Lung (tissue), 11 donors: ENCODE measurements at regions not wholly inside any gene's neighbourhood (a gene's known extent, or its start where the extent isn't known, plus 50 kb on each side); places are given as distances from the start of the nearest gene placed in this dataset.
"Not testable (repeated sequence)": the region's sequence is repeated elsewhere in the genome, so short reads cannot be mapped to it uniquely, and the experiment has no call there.

Source experiments
- ATAC-seq: fragments of 200-7000 bp; cut with Tn5 transposase; one replicate; pipeline ENCODE4 v1.9.1; 2020; ENCODE audit warnings: moderate number of reproducible peaks; ENCODE audit not compliant: insufficient read depth, low FRiP score
- DNase-seq, 3 donors: peaks; one replicate each; pipeline ENCODE4 v3.0.0-alpha.2; 2013 to 2017
- H3K27ac ChIP-seq, 2 donors: one replicate each; pipeline ENCODE4 v1.5.1; 2013; ENCODE audit warnings: mild to moderate bottlenecking in 2 of 2, moderate library complexity in 2 of 2, control low read depth in 1 of 2, inconsistent platforms in 1 of 2, low read depth in 1 of 2, low read length in 1 of 2
- H3K27me3 ChIP-seq, 3 donors: one replicate each; pipeline ENCODE4 v1.5.1; 2013; ENCODE audit warnings: low read length in 2 of 3; ENCODE audit not compliant: control insufficient read depth in 3 of 3, insufficient read depth in 3 of 3
- H3K36me3 ChIP-seq, 4 donors: one replicate each; pipeline ENCODE4 v1.5.1; 2013; ENCODE audit warnings: low read length in 4 of 4, mild to moderate bottlenecking in 1 of 4, moderate library complexity in 1 of 4; ENCODE audit not compliant: control insufficient read depth in 4 of 4, insufficient read depth in 4 of 4
- H3K4me1 ChIP-seq, 5 donors: one replicate each; pipeline ENCODE4 v1.5.1; 2013; ENCODE audit warnings: low read length in 5 of 5, mild to moderate bottlenecking in 2 of 5, moderate library complexity in 1 of 5; ENCODE audit not compliant: control insufficient read depth in 5 of 5, insufficient read depth in 5 of 5
- H3K4me3 ChIP-seq: one replicate; pipeline ENCODE4 v1.5.1; 2013; ENCODE audit warnings: mild to moderate bottlenecking, control low read depth, moderate library complexity
- H3K9ac ChIP-seq, 2 donors: one replicate each; pipeline ENCODE4 v1.5.1; 2013; ENCODE audit warnings: low read length in 2 of 2, control low read depth in 1 of 2; ENCODE audit not compliant: insufficient read depth in 1 of 2
- H3K9me3 ChIP-seq, 4 donors: one replicate each; pipeline ENCODE4 v1.5.1; 2013; ENCODE audit warnings: low read length in 3 of 4, mild to moderate bottlenecking in 1 of 4, moderate library complexity in 1 of 4; ENCODE audit not compliant: control insufficient read depth in 4 of 4, insufficient read depth in 3 of 4
- WGBS, 2 donors: extraction: QIAGEN DNeasy Blood & Tissue Kit; methylation state at CpG; one replicate each; pipeline ENCODE4 v1.1.7; 2013; 5-methylcytosine and 5-hydroxymethylcytosine counted together
- TF ChIP-seq, protein P1 (sequence below): IDR thresholded peaks from 2 replicates; pipeline ENCODE4 v1.5.1; 2012; ENCODE audit warnings: mild to moderate bottlenecking; ENCODE audit errors: control extremely low read depth, extremely low read depth
- donor health status: control.
- donor health status: control.
- donor health status: Bipolar disorder and iron deficiency.
- donor health status: healthy.
- donor health status: DM: yes; HTN: yes; CAD: no.

- no peak overlapping the region for H3K27ac ChIP-seq
- no peaks in the 10 kb centered on the region for H3K36me3 ChIP-seq
- H3K27me3 ChIP-seq: no peaks in the 10 kb centered on the region
- no peak overlapping the region for H3K4me3 ChIP-seq
- WGBS, 2 donors: 75 to 81% methylated on average over 1 of the region's 1 CpG
- H3K4me1 ChIP-seq: no peaks in the 10 kb centered on the region
- no peaks in the 10 kb centered on the region for H3K9me3 ChIP-seq
- TF ChIP-seq, protein P1, sequence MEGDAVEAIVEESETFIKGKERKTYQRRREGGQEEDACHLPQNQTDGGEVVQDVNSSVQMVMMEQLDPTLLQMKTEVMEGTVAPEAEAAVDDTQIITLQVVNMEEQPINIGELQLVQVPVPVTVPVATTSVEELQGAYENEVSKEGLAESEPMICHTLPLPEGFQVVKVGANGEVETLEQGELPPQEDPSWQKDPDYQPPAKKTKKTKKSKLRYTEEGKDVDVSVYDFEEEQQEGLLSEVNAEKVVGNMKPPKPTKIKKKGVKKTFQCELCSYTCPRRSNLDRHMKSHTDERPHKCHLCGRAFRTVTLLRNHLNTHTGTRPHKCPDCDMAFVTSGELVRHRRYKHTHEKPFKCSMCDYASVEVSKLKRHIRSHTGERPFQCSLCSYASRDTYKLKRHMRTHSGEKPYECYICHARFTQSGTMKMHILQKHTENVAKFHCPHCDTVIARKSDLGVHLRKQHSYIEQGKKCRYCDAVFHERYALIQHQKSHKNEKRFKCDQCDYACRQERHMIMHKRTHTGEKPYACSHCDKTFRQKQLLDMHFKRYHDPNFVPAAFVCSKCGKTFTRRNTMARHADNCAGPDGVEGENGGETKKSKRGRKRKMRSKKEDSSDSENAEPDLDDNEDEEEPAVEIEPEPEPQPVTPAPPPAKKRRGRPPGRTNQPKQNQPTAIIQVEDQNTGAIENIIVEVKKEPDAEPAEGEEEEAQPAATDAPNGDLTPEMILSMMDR: no peak
- DNase-seq (no peak), ATAC-seq (no peak)
- no peak overlapping the region for H3K9ac ChIP-seq
Measured at GRCh38 chr4:111360906-111361305, 738.0 kb upstream of the PITX2 start.

DNA sequence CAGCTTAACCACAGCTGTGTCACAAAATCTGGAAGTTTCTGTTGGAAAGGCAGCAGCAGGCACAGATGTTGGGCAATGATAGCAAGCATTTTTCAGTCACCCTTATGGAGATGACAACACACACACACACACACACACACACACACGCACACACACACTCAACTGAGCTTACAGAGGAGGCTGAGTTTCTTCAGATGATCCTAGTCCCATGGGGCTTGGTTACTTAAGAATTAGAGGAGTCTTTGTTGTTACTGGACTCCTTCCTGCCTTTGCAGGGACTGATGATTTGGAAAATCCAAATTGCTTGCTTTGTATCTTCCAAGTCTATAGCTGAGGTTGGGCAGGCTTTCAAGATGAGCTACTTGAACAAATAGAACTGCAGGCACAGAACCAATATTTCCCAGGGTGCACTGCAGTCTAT lies 740.1 kb upstream of the PITX2 start:
- Histone ChIP-seq H3K9ac (no peak overlapping the region), H3K27ac (no peak overlapping the region), H3K9me3 (no peaks in the 10 kb centered on the region), H3K36me3 (no peaks in the 10 kb centered on the region), H3K27me3 (no peaks in the 10 kb centered on the region), H3K4me1 (no peaks in the 10 kb centered on the region), H3K4me3 (no peak overlapping the region)
- peak in 2 of 3 donors; percentile 0 to 2 for DNase-seq
- no peak for ATAC-seq
- WGBS, 2 donors: 72 to 73% methylated on average over 1 of the region's 1 CpG
- TF ChIP-seq, protein P1: no peak

GRCh38 chr4:111377880-111378279 lies 755.0 kb upstream of the PITX2 start:
- H3K36me3 ChIP-seq, ATAC-seq, H3K27me3 ChIP-seq, H3K4me3 ChIP-seq, H3K27ac ChIP-seq, H3K4me1 ChIP-seq, DNase-seq, H3K9me3 ChIP-seq, H3K9ac ChIP-seq: not testable (repeated sequence)
- WGBS, 2 donors: 95 to 97% methylated on average over 13 to 14 of the region's 14 CpGs

DNA sequence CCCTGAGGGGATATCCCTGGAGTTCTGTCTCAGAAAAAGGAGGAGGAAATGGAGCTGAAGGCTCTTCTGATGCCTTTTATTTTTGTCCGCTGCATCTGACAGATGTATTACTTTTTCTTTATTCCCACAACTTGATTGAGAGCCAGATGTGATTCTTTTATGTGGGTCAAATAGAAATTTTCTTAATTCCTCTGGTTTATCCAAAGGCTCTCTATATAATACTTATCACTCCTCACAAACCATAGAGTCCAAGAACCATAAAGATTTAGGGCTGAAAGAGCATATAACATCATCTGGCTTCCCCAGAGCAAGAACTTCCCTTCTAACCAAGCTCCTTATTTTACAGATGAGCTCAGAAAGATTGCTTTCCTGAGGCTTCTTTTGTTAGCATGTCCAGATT lies 756.7 kb upstream of the FAM241A start:
- 92 to 100% methylated on average over 1 of the region's 1 CpG for WGBS, 2 donors

More for the DNA sequence above, 756.7 kb upstream of the FAM241A start:
- DNase-seq (no peak), ATAC-seq (no peak)
- no peaks in the 10 kb centered on the region for H3K36me3 ChIP-seq
- peaks cover 0 to 2% (median 0%) of the 10 kb centered on the region in 4 donors for H3K9me3 ChIP-seq
- H3K4me3 ChIP-seq: no peak overlapping the region
- no peak overlapping the region for H3K27ac ChIP-seq
- TF ChIP-seq, protein P1: no peak
- H3K27me3 ChIP-seq: no peaks in the 10 kb centered on the region
- H3K4me1 ChIP-seq: no peaks in the 10 kb centered on the region
- H3K9ac ChIP-seq: no peak overlapping the region
